Putamen (tissue), 1 donor: ENCODE measurements at regions not wholly inside any gene's neighbourhood (a gene's known extent, or its start where the extent isn't known, plus 50 kb on each side); places are given as distances from the start of the nearest gene placed in this dataset.
"Not testable (repeated sequence)": the region's sequence is repeated elsewhere in the genome, so short reads cannot be mapped to it uniquely, and the experiment has no call there.

Experiments used
- DNase-seq: peaks from one replicate; pipeline ENCODE4 v3.0.0-alpha.2; 2016; ENCODE audit warnings: low spot score

DNA sequence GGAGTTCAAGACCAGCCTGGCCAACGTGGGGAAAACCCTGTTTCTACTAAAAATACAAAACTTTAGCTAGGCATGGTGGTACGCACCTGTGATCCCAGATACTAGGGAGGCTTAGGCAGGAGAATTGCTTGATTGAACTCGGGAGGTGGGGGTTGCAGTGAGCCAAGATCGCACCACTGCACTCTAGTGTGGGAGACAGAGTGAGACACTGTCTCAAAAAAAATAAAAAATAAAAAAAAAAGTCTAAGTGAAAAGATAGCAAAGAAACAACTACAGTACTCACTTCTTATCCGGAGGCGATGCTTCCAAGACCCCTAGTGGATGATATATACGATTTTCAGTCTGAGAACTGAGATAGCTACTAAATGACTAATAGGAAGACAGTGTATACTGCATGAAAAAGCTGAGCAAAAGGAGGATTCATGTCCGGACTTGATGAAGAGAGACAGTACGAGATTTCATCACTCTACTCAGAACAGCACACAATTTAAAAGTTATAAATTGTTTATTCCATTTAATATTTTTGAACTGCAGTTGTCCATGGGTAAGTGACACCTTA lies 138.7 kb upstream of the GOLGA6L6 start:
- not testable (repeated sequence) for DNase-seq

DNA sequence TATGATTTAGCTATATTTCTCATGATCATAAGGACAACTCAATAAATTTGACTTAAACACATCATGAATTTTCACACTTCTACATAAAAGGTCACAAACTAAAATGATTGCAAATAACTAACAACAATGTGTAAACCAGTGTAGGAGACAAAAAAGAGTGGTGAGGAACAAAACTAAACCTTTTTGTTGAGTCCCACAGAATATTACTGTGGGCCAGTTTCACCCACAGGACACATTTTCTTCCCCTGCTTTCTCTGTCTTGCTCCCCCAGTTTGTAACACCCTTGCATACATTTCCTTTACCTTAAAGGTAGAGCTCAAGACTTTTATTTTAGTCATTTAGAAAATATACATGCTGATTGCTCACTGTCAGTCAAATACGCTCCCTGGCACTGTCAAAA lies 130.9 kb upstream of the GOLGA6L6 start:
- no peak for DNase-seq

DNA sequence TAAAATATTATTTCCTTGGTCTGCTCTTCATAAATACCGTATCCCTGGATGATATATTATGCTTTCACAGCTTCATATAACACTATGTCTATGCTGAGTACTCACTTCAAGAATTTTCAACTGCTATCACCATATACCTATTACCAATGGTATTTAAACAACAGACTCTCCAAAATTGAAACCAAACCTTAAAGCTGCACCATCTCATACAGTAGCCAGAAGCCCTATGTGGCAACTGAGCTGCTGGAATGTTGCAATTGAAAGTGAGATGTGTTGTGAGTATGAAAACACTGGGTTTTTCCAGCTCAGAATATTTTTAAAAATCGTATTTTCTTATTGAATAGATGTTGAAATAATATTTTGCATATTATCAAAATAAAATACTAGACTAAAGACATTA lies 130.1 kb upstream of the GOLGA6L6 start:
- no peak for DNase-seq

DNA sequence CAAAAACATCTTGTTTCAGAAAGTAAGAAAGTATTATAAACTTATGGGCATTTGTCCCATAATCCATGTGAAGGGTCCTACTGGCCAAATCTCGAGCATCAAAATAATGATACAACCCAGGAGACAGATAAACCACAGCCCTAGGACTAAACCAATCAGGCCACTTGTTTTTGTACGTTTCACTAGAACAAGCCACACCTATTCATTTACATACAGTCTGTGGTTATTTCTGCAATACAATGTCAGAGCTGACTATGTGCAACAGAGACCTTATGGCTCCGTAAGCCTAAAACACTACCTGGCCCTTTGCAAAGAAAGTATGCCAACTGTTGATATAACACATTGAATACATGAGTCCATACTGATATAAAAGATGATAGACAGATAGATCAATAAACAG lies 124.8 kb upstream of the GOLGA6L6 start:
- DNase-seq, result not testable (repeated sequence)

DNA sequence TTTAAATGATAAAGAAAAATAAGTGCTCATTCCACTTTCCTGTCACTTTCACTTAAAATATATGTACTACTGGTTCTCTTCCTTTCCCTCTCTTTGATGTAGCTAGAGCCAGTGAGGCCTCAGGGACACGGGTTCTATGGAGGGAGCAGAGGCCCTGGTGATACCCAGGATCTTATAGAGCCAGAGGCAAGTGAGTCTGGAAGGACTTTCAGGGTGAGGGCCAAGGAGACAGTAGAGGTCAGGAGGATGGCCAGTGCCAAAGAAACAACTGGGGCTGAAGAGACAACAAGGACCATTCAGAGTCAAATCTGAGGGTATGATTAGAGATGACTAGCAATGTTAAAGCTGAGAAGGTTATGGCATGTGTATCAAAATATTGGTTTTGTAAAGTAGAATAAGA lies 124.1 kb upstream of the GOLGA6L6 start:
- no peak for DNase-seq

DNA sequence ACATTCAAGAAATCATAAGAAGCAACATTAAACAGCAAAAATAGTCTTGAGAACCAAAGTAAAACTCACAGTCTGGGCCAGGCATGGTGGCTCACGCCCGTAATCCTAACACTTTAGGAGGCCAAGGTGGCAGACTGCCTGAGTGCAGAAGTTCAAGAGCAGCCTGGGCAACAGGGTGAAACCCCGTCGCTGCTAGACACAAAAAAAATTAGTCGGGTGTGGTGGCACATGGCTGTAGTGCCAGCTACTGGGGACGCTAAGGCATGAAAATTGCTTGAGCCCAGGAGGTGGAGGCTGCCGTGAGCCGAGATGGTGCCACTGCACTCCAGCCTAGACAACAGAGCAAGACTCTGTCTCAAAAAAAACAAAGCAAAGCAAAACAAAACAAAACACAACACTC lies 117.7 kb upstream of the GOLGA6L6 start:
- DNase-seq, result no peak

DNA sequence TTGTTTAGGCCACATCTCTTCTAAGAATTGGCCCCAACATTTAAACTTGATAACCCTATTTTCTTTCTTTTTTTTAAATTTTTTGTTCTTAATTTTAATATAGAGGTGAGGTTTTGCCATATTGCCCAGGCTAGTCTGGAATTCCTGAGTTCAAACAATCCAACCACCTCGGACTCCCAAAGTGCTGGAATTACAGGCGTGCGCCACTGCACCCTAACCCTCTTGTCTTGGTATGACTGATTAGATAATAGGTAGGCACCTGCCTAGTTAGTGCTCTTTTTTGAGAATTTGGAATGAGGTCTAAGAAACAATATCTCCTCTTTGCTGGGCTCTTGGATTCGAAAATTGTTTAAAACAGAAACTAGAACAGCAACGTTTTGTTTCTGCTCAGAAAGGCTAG lies 116.4 kb upstream of the GOLGA6L6 start:
- DNase-seq, result no peak

DNA sequence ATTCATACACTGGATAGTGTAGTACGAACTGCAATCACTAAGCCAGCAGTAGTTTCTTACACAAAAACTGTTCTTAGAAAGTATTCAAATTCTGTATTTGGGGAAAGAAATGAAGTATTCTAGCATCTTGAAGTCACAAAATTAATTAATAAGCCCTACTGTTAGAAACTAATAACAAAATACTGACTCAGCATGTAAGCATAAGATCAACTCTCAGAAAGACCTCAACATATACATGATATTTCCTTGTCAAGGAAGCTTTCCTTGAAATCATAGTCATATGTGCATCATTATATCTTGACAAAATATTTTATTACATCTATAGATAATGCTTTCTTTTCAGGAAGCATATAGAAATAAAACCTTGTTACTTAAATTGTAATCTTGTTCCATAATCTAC lies 115.5 kb upstream of the GOLGA6L6 start:
- no peak for DNase-seq

DNA sequence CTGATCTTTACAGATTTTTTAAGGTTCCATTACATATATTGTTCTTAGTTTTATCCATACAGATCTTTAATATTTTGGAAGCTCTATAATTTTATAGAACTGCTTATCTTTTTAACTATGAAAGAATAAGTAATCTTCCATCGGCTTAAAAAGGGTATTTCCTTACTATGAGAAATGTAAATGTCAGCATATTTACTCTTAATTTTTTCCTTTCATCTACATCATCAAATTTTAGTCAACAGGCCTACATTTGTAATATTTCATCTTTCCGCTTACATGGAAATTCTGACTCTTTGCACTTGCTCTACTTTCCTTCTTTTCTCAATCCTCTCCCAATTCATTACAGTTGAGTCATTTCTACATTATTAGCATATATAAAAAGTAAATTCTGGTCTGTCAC lies 111.3 kb upstream of the GOLGA6L6 start:
- no peak for DNase-seq

DNA sequence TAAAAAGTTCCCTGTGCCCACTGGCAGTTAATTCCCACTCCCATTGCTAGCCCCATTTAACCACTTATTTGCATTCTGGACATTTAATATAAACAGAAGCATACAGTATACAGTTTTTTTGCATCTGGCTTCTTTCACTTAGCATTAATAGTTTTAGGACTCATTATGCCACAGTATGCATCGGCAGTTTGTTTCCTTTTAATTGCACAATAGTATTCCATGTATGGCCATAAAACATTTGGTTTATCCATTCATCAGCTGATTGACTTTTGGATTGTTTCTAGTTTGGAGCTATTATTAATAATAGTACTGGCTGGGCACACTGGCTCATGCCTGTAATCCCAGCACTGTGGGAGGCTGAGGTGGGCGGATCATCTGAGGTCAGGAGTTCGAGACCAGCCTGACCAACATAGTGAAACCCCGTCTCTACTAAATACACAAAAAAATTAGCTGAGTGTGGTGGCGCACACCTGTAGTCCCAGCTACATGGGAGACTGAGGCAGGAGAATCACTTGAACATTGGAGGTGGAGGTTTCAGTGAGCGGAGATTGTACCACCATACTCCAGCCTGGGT lies 106.9 kb upstream of the GOLGA6L6 start:
- DNase-seq, result not testable (repeated sequence)

DNA sequence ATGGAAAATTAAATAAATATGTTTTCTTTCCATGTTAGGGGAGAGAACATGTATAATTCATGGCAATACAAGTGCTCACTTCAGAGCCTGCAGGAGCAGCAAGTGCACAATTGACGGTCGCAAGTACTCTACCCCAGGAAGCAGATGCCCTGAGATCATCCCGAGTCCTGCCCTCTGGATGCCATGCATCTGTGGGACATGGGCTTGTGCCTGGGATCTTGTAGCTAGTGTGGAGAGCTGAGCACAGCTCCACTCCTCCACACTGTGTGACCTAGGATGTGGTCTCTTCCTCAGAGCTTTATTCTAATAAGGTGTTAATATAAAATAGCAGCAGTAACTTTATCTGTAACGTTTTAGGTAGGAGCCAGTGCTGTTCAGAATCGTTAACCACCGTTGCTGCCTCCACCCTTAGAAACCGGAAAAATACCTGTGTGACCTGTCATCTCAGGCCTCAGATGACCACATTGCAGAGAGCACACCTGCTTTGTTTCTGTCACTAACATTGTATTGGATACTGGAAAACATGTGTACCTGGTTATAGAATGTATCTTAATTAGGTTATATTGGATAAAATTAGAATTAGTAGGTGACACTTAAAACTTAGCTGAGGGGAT lies 105.0 kb upstream of the GOLGA6L6 start:
- DNase-seq, result no peak

DNA sequence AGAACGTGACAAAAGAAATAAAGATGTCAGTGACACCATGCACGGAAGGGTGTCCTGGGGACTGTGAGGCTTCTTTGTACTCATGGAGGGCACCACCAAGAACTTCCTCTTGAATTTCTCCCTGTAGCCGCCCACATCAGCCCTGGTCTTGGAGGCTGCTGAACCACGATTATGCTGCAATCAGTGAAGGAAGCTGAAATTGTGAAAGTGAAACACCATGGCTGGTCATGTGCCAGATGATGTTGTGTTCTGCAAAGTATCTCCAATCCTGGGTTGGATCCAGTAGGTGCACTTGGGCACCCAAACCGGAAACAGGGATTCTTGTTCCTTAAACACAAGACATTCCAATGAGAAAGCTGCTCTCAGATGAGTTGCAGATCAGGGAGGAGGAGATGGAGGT lies 104.4 kb upstream of the GOLGA6L6 start:
- peak; percentile 16 for DNase-seq

DNA sequence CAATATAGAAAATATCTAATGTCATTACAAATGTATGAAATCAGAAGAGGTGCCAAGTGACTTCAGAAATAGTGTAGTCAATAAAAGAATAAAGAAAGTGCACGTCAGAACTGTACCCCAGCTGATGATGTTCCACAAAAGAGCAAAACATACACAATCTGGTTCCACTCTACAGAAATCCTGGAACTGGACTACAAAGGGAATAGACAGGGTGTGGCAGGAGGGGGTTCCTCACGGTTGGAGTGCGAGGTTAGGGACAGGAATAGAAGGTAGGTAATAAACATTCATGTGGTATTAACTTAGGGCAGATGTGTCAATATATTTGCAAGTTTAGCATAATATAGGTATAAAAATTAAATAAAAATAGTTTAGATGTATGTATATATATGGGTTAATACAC lies 103.3 kb upstream of the GOLGA6L6 start:
- no peak for DNase-seq

DNA sequence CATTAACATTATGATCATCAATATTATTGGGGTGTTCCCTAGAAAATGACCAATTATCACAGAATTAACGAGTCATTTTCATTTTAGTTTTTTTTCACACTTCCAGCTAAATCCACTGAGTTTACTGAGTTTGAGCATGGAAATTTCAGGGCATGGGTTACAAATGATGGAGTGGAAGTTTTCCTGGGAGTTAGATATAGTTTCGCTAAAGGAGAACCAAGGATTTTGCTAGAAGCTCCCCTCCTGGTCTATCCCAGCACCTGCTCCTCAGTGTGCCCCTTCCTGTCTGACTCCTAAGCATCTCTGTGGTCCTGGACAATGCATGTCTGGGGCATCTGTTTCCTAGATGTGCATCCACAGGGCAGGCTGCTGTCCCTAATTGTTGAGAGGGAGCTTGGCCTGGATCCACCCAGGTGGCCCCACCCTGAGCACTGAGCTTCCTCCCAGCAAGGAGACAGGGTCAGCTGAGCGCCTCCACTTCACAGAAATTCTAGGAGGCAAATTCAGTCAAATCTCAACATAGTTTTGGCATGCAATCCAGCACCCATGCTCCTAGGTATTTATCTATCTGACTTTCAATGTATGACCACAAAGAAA lies 102.3 kb upstream of the GOLGA6L6 start:
- no peak for DNase-seq

DNA sequence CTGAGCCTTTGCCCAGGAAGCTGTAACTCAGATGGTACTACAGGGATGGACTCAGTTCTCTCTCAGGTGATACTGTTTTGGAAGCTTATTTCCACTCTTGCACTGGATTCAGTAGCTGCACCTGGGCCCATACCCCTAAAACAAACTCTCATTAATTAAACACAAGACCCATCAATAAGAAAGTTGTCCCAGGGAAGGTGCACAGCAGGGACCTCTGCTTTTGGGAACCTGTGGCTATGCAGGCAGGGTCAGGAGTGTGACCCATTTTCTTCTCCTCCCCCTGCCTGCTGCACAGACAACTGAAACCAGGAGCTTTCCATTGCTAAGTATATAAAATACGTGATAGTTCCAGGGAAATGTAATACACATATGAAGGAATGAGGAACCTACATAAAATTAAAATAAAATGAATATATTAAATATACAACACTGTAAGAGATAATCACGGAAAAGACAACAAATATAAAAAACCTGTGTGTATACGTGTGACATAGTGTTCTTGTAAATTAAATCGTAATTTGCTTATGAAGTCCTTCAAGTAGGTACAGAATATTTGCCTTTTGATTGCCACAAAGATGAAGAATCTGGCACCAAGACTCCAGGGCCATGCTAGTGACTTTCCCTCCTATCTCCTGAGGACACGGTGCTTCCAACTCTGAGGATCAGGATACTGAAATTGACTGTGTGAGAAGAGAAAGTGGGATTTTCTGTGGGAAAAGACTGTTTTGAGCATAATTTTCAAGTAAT lies 101.6 kb upstream of the GOLGA6L6 start:
- DNase-seq, result no peak

DNA sequence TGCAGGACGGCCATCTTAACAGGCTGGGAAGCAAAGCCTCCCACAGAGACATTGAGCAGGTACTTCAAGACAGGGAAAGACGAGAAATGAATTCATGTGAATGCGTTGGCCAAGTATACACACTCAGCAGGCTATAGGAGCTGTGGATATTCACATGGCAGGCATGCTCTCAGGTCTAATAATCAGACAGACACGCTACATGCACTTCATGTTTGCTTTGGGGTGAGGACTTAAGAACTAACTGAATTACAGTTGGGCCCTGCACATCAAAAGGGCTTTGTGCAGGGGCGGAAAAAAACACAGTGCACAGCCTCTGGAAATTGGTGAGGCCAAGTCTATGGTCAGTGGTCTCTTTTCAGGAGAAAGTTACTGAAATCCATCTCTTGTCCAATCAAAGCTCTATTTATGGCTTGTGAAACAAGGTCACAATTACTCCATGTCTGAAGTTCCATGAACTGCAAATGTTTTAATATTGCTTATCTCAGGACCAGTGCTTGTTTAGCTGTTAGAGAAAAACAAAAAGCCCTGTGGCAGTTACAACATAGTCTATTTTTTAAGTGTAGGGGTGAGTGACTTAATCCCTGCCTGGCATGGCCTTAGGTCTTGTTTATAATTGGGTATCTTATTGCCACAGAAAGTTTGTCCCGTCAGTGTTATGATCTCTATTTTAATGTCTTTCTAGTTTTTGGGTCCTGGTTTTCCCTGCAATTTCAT lies 100.6 kb upstream of the GOLGA6L6 start:
- no peak for DNase-seq

DNA sequence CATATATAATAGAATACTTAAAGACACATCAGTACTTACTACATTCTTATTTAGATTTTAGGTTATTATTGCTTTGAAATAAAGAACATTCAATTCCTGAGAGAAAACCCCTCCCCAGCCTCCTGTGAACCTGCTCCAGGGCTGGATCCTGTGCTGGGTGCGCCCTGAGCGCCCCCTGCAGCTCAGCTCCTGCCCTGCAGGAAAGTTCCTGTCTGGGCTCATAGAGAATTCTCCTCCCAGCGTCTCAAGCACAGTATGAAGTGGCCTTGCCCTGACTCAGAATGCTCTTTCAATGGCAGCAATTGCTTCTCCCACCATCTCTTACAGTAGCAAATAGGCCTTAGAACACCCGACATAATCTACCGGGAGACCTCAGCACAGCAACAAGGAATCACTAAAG lies 98.8 kb upstream of the GOLGA6L6 start:
- DNase-seq, result not testable (repeated sequence)

DNA sequence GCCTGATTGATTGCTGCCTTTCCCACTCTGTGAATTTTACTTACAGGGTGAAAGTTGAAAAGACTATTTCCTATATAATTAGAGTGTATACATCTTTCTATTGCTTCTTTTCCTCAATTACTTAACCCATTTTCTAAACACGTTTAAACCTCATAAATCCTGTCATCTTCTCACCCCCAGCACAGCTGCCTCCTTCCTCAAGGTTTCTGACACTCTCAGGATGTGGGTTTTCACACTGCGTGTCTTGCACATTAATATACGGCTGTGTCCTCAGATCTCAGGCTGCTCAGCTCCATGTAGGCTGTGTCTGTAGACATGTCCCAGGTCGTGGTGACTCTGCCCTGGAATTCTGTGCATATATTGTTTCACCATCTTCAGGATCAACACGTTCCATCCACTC lies 97.6 kb upstream of the GOLGA6L6 start:
- not testable (repeated sequence) for DNase-seq

DNA sequence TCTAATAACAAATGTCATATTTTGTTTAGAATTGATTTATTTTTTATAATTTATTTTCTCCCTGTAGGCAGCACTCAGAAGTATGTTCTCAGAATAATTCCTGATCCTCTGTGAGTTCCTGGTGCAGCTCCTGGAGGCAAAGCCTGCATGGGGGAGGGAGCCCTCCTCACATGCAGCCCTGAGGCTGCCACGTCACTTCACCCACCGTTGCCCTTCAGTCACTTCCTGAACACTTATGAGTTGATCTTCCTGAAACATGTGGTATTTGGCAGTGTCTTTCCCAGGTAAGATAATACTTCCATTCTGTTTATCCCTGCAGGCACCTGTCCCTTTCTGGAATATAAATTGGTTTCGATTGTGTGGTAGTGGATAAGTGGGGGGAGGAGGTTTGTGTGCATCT lies 95.9 kb upstream of the GOLGA6L6 start:
- not testable (repeated sequence) for DNase-seq

DNA sequence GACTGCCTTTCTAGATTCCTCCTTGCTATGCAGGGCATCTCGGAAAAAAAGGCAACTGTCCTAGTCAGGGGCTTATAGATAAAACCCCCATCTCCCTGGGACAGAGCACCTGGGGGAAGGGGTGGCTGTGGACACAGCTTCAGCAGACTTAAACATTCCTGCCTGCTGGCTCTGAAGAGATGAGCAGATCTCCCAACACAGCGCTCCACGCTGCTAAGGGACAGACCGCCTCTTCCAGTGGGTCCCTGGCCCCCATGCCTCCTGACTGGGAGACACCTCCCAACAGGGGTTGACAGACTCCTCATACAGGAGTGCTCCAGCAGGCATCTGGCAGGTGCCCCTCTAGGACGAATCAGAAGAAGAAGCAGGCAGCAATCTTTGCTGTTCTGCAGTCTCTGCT lies 87.9 kb upstream of the GOLGA6L6 start:
- DNase-seq, result not testable (repeated sequence)

DNA sequence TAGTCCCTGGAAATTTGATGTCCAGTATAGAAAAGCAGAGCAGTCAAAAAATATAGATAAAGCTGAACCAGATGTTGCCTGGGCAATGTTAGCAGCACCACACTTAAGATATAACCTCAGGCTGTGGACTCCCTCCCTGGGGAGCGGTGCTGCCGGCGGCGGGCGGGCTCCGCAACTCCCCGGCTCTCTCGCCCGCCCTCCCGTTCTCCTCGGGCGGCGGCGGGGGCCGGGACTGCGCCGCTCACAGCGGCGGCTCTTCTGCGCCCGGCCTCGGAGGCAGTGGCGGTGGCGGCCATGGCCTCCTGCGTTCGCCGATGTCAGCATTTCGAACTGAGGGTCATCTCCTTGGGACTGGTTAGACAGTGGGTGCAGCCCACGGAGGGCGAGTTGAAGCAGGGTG lies 86.9 kb upstream of the GOLGA6L6 start:
- not testable (repeated sequence) for DNase-seq

DNA sequence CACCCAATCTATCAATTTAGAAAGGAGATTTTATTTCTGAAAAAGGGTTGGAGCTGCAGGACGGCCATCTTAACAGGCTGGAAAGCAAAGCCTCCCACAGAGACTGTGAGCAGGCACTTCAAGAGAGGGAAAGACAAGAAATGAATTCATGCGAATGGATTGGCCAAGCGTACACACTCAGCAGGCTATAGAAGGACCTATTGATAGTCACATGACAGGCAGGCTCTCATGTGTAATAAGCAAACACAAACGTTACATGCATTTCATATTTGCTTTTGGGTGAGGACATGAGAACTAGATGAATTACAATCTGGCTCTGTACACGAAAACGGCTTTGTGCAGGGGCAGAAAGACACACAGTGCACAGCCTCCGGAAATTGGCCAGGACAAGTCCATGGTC lies 83.9 kb upstream of the GOLGA6L6 start:
- not testable (repeated sequence) for DNase-seq
